ENCODE measurements at regions not wholly inside any gene's neighbourhood (a gene's known extent, or its start where the extent isn't known, plus 50 kb on each side); places are given as distances from the start of the nearest gene placed in this dataset.

DNA sequence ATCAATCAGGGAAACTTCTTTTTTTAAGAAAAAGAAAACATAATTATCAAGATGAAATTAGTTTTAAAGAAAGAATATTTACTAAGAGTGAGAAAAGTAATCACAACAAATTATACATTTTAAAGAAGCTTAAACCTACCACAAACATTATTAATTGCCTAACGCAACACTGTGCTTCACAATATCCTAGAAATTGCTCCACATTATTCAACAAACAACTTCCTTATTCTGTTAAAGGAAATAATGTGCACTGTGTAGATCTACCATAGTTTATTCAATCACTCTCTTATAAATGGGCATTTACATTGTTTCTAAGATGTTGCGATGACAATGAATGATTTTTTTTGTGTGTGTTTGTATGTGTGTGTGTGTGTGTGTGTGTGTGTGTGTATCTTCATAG lies 525.9 kb upstream of the KCNMB2 start:
- no peak for DNase-seq (ENCODE audit: low read depth, low spot score)
- H3K4me3 ChIP-seq (ENCODE audit: low read length), result no peak overlapping the region

DNA sequence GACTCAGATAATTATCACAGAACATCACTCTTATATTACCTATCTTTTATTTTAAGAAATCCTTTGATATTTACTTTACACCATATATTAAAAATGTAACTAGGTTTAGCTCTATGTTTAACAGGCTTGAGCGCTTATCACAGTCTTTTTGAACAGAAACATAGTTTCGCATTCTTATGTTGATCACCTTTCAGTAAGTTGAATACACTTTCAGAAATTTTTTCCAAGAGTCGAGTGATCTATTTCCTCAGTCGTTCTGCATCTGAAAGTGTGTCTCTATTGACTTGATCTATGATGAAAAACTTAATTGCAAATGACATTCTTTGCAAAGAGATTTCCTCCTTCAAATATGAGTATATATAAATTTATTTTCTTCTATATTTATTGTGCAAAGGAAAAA lies 516.6 kb upstream of the KCNMB2 start:
- DNase-seq (ENCODE audit: low read depth, low spot score), result no peak
- no peak overlapping the region for H3K4me3 ChIP-seq (ENCODE audit: low read length)

DNA sequence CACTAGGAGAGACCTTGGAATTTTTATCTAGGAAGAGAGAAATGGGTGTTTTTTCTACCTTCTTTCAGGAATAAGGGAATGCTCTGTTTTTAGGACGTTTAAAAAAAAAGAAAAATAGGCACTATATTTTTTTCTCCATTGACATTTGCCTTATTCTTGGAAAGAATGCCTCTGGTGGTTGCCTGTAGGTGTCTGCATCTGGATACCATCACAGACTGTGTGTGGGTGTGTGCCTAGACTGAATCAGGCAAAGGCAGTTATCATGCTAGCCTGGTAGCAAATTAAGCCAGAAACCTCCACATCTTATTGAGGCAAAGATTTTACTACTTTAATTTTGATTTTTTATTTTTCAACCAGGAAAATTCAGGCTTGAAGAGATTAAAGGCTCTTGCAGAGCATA lies 513.6 kb upstream of the KCNMB2 start:
- no peak for DNase-seq (ENCODE audit: low read depth, low spot score)
- no peak overlapping the region for H3K4me3 ChIP-seq (ENCODE audit: low read length)

DNA sequence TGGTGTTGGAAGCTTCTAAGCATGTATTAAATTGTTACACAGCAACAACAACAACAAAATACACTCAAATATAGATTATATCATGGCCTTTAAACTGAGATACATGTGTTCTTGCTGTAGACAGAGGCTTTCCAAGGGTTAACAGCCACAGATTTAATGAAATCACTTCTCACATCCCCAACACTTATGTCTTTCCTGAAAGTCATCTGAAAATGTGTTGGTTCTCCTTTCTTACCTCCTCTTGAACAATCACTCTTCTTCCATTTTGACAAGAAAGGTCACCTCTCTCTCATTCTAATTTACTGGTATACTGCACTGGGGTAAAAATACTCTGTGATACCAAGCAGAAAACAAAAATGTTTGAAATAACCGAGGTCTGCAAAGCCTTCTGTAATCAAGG lies 507.3 kb upstream of the KCNMB2 start:
- DNase-seq (ENCODE audit: low read depth, low spot score), result no peak
- no peak overlapping the region for H3K4me3 ChIP-seq (ENCODE audit: low read length)

DNA sequence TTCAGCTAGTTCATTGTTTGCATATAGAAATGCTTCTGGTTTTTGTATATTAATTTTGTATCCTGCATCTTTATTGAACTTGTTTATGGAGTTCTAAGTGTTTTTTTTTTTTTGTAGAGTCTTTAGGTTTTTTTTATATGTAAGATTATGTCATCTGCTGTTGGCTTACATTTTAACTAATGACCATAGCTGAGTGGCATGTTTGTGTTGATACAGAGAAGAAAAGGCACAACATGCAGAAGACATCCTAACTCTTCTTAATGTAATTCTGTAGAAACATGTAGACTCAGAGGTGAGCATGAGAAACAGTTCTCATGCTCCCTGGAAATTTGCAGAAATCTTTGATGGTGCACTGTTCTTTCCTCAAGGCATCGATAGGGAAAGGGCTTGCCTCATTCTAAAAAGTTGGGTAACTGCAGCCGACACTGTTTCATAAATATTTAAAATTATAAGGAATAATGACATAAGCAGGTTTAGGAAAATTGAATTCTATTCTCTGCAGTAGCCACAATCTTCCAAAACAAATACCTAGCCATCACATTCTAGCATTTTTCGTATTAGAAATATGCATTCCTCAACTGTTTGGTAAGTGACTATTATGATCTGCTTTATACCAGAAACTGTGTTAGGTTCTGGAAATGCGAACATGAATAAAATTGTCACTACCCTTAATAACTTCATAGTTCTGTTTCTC lies 499.6 kb upstream of the KCNMB2 start:
- no peak for DNase-seq (ENCODE audit: low read depth, low spot score)

DNA sequence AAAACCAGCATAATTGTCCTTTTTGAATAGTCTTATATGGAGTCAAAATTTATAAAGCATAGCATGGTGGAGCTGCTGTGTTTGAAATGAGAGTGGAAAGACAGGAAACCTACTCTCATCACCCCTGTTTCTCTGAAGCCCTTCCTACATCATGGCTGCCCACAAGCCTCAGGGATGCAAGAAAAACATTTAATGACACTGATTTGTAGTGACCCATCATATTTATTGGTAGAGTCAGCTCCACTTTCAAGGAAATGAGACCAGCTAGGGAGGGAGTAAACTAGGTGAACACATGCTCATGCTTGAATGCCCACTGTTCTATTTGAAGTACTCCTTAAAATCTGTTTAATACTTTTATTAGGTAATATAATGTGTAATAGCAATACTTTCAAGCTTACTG lies 494.3 kb upstream of the KCNMB2 start:
- DNase-seq (ENCODE audit: low read depth, low spot score), result no peak
- H3K4me3 ChIP-seq (ENCODE audit: low read length), result no peak overlapping the region

More for the DNA sequence above, 499.6 kb upstream of the KCNMB2 start:
- H3K4me3 ChIP-seq (ENCODE audit: low read length), result no peak overlapping the region

DNA sequence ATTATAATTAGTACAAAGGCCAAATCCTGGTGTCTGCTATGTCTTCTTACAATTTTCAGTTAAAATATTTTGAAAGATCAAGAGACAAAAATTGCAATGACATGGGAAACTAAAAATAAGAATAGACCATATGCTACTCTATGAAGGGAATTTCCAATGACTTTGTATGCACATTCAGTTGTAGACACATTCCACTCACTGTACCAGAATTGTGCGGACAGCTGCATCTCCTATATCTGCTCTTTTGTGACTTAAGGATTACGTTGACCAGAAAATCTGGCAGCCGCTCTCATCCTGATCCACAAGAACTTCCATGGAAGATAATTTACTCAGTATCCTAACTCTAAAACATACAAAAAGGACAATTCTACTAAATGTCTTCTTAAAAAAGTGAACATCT lies 493.9 kb upstream of the KCNMB2 start:
- H3K4me3 ChIP-seq (ENCODE audit: low read length), result no peak overlapping the region
- no peak for DNase-seq (ENCODE audit: low read depth, low spot score)

DNA sequence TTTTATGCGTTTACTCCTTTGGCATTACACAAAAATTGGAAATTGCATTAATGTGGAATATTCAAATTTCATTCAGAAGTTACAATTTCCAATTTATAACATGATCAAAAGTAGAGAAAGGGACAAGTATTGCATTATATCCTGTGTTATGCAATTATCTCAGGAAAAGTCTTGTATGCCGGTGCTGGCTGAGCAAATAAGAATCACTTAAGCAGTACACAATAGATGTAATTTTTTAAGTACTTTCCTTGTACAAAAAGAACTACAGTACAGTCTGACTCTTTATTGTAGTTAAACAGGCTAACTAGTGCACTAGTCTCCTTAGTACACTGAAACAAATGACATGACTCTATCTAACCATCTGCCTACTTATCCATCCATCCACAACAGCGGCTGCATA lies 493.2 kb upstream of the KCNMB2 start:
- no peak overlapping the region for H3K4me3 ChIP-seq (ENCODE audit: low read length)
- no peak for DNase-seq (ENCODE audit: low read depth, low spot score)

DNA sequence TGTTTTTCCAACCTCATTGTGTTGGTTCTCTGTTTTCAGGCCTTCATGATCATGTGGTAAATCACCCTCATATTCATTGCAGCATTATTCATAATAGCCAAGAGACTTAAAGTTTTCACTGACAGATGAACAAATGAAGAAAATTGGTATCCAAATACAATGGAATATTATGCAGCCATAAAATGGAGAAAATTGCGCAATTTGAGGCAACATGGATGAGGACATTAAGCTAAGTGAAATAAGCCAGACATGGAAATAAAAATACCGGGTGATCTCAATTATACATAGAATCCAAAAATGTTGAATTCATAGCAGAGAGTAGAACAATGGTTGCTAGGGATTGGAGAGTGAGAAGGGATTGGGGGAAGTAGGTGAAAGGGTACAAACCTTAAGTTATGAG lies 491.9 kb upstream of the KCNMB2 start:
- no peak for DNase-seq (ENCODE audit: low read depth, low spot score)
- no peak overlapping the region for H3K4me3 ChIP-seq (ENCODE audit: low read length)

DNA sequence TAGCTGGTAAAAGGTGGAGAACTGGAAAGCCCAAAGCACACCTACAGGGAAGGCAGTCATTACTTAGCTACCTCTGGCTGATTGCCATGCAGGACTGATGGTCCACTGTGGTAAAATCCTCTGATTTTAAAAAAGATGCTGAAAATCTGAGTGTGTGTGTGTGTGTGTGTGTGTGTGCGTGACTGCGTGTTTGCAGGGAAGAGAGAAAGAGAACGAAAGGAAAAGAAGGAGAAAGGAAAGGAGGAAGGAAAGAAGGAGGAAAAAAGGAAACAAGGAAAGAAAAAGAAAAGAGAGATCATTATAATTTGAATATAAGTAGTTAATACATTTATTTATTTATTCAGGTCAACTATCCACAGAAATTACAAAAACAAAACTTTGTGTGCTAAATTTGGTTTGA lies 488.7 kb upstream of the KCNMB2 start:
- H3K4me3 ChIP-seq (ENCODE audit: low read length), result no peak overlapping the region
- no peak for DNase-seq (ENCODE audit: low read depth, low spot score)

DNA sequence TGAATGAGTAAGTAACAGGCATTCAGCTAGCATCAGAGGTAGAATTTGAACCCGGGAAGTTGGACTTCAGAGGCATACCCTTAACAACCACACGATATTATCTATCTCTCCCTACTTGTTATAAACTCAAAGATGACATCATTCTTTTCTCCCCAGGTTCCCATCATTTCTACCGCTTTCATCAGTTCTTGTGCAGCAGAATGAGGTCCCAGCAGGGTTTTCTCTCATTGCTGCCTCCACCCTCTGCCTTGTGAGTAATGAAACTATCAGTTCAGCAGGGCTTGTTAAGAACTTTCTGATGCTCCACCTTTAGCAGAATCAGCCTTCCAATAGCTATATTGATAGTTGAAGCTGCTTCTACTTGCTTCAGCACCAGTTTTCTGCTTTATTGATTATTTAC lies 487.5 kb upstream of the KCNMB2 start:
- no peak for DNase-seq (ENCODE audit: low read depth, low spot score)
- no peak overlapping the region for H3K4me3 ChIP-seq (ENCODE audit: low read length)

DNA sequence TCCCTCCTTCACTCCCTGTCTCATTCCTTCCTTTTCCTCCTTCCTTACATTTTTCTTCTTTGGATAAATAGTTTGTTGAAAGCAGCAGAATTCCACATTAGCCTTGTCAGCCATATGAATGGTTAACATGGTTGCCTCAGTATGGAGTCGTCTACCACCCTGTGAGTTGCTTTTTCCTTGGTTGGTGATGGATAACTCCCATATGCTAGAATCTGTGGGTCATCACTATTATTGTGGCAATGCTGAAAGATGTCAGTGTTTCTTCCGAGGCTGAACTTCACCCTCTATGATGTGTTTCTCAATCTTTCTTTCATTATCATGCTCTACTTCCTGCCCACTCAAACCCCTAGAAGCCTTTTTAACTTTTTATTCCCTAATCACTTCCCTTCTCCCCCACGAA lies 481.8 kb upstream of the KCNMB2 start:
- DNase-seq (ENCODE audit: low read depth, low spot score), result no peak
- no peak overlapping the region for H3K4me3 ChIP-seq (ENCODE audit: low read length)

DNA sequence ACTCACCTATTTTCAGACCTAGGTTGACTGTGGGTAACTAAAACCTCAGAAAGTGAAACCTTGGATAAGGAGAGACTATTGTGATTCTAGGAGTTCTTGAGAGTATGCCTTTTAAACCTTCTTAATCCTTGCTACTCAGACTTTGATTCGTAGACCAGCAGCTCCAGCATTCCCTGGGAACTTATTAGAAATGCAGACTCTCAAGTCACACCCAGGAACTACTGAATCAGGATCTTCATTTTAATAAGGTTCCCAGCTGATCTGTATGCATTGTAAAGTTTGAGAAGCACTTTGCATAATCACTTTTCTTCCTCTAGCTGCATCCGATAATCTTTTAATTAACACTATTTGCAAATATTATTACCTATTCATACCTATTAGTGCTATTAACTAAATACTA lies 480.3 kb upstream of the KCNMB2 start:
- no peak overlapping the region for H3K4me3 ChIP-seq (ENCODE audit: low read length)
- no peak for DNase-seq (ENCODE audit: low read depth, low spot score)

DNA sequence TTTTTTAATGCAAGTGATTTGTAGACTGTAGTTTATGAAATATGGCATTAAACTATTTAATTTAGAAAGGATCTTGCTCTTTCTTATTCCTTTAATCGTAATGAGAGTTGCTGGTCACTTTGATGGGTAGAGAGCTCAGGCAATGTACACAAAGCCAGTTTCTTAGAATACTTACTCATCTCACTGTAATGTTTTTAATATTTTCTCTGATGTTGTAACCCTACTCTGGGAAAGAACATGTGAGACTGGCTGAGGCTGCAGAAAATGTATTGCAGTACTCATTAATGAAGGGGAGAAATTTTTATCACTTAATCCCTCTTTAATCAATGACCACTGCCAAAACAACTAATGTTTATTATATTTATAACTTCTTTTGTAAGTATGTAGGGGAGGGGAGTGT lies 479.4 kb upstream of the KCNMB2 start:
- H3K4me3 ChIP-seq (ENCODE audit: low read length), result no peak overlapping the region
- DNase-seq (ENCODE audit: low read depth, low spot score), result no peak

DNA sequence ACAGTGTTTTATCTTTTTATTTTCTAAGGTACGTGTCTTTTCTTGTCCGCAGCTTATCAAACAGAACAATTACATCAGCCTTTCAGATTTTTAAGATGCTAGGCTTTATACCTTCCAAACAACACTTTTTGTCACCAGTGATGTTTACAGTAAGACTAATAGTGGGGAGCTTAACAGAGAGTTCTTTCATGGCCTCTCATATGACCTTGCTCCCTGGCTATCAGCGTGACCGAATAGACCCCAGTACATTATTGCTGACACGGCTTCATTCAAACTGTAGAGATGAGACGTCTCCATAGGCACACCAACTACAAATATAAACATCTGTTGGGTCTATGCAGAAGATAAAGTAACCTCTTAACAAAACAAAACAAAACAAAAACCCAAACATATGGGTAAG lies 477.6 kb upstream of the KCNMB2 start:
- no peak overlapping the region for H3K4me3 ChIP-seq (ENCODE audit: low read length)
- no peak for DNase-seq (ENCODE audit: low read depth, low spot score)

DNA sequence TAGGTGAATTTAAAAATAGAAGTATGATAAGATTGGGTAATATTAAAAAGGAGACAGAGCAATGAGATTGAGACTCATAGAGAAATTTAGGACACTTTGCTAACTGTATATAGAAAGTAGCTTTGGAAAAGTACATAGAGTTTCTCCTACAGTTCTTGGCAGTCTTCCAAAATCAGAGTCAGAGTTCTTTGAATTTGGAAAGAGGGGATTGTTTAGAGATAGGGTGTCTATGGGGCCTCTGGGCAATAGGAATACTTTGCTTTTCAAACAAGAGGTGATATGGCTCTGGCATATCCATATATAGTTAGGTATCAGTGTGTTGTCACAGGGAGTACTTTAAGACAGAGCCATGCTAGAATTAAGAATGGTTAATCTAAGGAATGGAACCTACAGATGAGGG lies 477.1 kb upstream of the KCNMB2 start:
- H3K4me3 ChIP-seq (ENCODE audit: low read length), result no peak overlapping the region
- no peak for DNase-seq (ENCODE audit: low read depth, low spot score)

DNA sequence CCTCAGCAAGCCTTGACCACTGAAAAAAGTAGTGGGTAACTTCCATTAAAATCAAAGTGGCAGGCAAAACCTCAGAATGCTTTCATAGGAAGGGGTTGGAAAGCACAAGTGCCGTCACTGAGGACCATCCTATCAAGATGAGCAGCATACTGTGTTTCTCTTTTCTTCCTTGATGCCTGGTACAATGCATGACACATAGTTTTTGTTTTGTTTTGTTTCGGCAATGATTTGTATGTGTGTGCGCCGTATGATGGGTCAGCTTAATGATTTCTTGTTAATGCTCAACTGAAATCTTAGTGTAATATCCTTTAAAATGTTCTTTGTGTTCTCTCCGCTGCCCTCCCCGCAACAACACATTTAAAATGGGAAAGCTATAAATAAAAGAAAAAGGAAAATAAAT lies 476.4 kb upstream of the KCNMB2 start:
- no peak overlapping the region for H3K4me3 ChIP-seq (ENCODE audit: low read length)
- DNase-seq (ENCODE audit: low read depth, low spot score), result no peak

DNA sequence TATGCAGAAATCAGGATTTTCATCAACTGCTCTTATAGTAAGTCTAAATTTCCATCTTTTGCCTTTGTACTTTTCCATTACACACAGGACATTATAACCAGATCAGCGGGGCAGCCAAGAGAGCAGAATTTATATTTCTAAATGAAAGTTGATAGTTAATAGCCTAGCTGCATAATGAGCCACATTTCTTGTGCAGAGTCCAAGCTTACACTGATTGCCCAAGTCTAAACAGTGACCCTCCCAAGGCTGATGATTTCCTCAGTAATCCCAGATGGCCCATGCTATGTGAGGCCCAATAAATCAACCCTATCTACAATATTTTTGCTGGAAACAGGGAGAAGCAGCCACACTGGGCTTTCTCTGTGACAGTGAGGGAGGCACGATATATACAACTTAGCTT lies 475.8 kb upstream of the KCNMB2 start:
- no peak for DNase-seq (ENCODE audit: low read depth, low spot score)
- H3K4me3 ChIP-seq (ENCODE audit: low read length), result no peak overlapping the region

DNA sequence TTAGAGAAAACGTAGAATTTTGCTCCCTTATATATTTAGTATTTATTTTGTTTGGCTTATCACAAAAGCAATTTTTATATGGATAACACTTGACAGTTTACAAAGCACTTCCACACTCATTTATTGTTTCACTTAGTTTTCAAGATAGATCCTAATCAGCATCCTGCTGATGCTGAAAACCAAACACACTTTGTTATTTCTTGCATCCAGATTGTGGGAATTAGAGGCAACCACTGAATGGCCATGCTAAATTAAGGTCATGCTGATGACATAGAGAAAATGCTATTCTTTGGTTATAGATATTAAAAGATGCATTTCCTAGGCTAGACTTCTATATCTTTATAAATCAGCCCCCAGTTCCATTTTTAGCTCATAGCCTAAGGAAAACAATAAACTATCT lies 474.1 kb upstream of the KCNMB2 start:
- no peak overlapping the region for H3K4me3 ChIP-seq (ENCODE audit: low read length)
- no peak for DNase-seq (ENCODE audit: low read depth, low spot score)

DNA sequence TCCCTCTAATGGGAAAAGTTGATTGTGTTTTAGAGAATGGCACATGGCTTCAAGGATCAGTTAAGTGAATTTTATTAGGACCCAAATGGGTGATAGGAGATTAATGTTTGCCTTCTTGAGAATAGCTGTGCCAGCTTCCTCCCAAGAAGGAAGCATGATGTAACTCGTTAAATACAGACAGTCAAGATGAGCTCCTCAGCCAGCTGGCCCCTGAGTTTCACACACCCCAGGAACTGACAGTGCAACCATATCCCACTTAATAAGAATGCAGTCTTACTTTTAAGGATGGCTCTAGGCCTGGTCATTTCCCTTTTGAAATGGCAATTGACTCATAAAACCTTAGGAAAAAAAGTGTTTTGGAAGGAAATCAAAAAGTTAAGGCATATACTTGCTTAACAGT lies 472.8 kb upstream of the KCNMB2 start:
- H3K4me3 ChIP-seq (ENCODE audit: low read length), result no peak overlapping the region
- no peak for DNase-seq (ENCODE audit: low read depth, low spot score)

DNA sequence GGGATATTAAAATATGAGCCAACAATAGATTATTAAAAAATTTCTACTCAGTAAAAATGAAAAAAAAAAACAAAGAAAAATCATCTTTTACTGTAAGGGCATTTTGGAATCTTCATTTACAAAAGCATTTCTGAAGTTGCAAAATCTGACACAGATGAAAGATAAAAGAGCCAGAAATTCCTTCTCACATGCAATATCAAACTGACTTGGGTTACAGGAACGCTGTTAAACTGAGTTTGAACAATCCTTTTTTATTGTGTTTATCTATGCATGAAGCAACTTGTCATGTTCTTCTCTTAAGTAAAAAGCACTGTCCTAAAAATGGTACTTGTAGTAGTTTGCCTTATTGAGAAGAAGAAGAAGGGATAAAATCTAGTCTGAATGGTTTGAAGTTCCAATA lies 468.5 kb upstream of the KCNMB2 start:
- no peak overlapping the region for H3K4me3 ChIP-seq (ENCODE audit: low read length)
- DNase-seq (ENCODE audit: low read depth, low spot score), result no peak

Data from Jurkat, Clone E6-1 (cell line).